ENCODE measurements at regions not wholly inside any gene's neighbourhood (a gene's known extent, or its start where the extent isn't known, plus 50 kb on each side); places are given as distances from the start of the nearest gene placed in this dataset.

GRCh38 chr1:193462629-193463320 is 276.4 kb upstream of the B3GALT2 start:
- TF ChIP-seq CTCF (IDR thresholded peaks at IDR 0.05; ENCODE audit: extremely low read depth in 1 of 2, insufficient read depth in 1 of 2, low read depth in 1 of 2, low read length in 2 of 2) (no peak), POLR2AphosphoS5 (IDR thresholded peaks at IDR 0.05; ENCODE audit: insufficient read depth, low read depth, low read length) (no peak), EZH2 (IDR thresholded peaks at IDR 0.05; ENCODE audit: borderline replicate concordance, low read depth, low read length, severe bottlenecking) (no peak), POLR2A (IDR thresholded peaks at IDR 0.05; ENCODE audit: low read depth, low read length) (no peak), MAX (IDR thresholded peaks at IDR 0.05; ENCODE audit: insufficient read depth, insufficient read length) (no peak), FOS (IDR thresholded peaks at IDR 0.05; ENCODE audit: borderline replicate concordance, insufficient read depth, low read length) (no peak), MYC (IDR thresholded peaks at IDR 0.05; ENCODE audit: low read depth, low read length) (no peak), GATA2 (IDR thresholded peaks at IDR 0.05; ENCODE audit: insufficient read depth, insufficient read length, low read depth, low read length) (no peak)
